Heart left ventricle (tissue), 13 donors: ENCODE measurements at regions not wholly inside any gene's neighbourhood (a gene's known extent, or its start where the extent isn't known, plus 50 kb on each side); places are given as distances from the start of the nearest gene placed in this dataset.

Source experiments
- CTCF ChIP-seq, 12 donors: fragments of 200-600 bp; sonication (generic) in 4 of 12; IDR thresholded peaks; one replicate each; pipeline versions ENCODE4 v1.5.0 to v1.8.0; 2018 to 2022; ENCODE audit warnings: antibody characterized with exemption in 12 of 12, mild to moderate bottlenecking in 5 of 12
- POLR2A ChIP-seq, 2 donors: fragments of 450-650 bp; IDR thresholded peaks; one replicate each; pipeline ENCODE4 v1.6.1; 2017; ENCODE audit warnings: antibody characterized with exemption in 2 of 2, mild to moderate bottlenecking in 2 of 2, moderate library complexity in 2 of 2
- donor health status: ischemic (EF 13 %, LVEDD 7.1; RV severe dilation, severe dysfunction).
- donor health status: DM: no; HTN: yes; CAD: no.
- donor health status: DM: no; HTN: no; CAD: no.
- donor health status: ischemic (EF 25% LVEDD 6.9; RV normal size, moderate dysfunction).
- donor health status: ischemic (EF 25% LVEDD 5.7; RV mildly dilated, moderate dysfunction).
- donor health status: ischemic (EF 35%, LVEDD 5.7; RV mildly dilated, moderate dysfunction).
- donor health status: nonischemic (EF 11% LVEDD 7.7; RV severe dilation, severe dysfunction).
- donor health status: DM: yes; HTN: yes; CAD: no.
- donor health status: PGD.
- donor health status: ischemic (EF 29% LVEDD 5.4; RV normal size, mild dysfunction).
- donor health status: nonischemic (EF 23%, LVEDD 6.1; RV moderate dilation, normal function).

- TF ChIP-seq CTCF (IDR thresholded peaks at IDR 0.05) (no peak), POLR2A (IDR thresholded peaks at IDR 0.05) (no peak)
Observed at GRCh38 chr5:167168971-167169370, 1122.5 kb upstream of the WWC1 start.
